Progenitor cell of endocrine pancreas (in vitro differentiated cells): ENCODE measurements at regions not wholly inside any gene's neighbourhood (a gene's known extent, or its start where the extent isn't known, plus 50 kb on each side); places are given as distances from the start of the nearest gene placed in this dataset.

ENCODE experiments used
- DNase-seq: peaks from one replicate; pipeline ENCODE4 v3.0.0; 2021; ENCODE audit warnings: low spot score; ENCODE audit not compliant: unreplicated experiment
- H3K27ac Mint-ChIP-seq: 2 replicates; pipeline ENCODE4 v1.8.0; 2021; ENCODE audit warnings: mild to moderate bottlenecking, moderate library complexity, mixed read lengths
- H3K27me3 Mint-ChIP-seq: 2 replicates; pipeline ENCODE4 v1.8.0; 2021; ENCODE audit warnings: mixed read lengths
- H3K36me3 Mint-ChIP-seq: 2 replicates; pipeline ENCODE4 v1.8.0; 2022; ENCODE audit warnings: mixed read lengths; ENCODE audit not compliant: insufficient read depth
- H3K4me1 Mint-ChIP-seq: 2 replicates; pipeline ENCODE4 v1.8.0; 2021; ENCODE audit warnings: low read depth, mixed read lengths
- H3K4me3 Mint-ChIP-seq: 2 replicates; pipeline ENCODE4 v1.8.0; 2021; ENCODE audit warnings: low read depth, mild to moderate bottlenecking, moderate library complexity, mixed read lengths
- H3K9me3 Mint-ChIP-seq: 2 replicates; pipeline ENCODE4 v1.8.0; 2021; ENCODE audit warnings: low read depth, mixed read lengths
- TF ChIP-seq, protein P1 (sequence below): fragments of 200-600 bp; sonication (generic); IDR thresholded peaks from one replicate; pipeline ENCODE4 v1.5.0; 2021; ENCODE audit warnings: antibody characterized with exemption, mild to moderate bottlenecking; ENCODE audit not compliant: unreplicated experiment

DNA sequence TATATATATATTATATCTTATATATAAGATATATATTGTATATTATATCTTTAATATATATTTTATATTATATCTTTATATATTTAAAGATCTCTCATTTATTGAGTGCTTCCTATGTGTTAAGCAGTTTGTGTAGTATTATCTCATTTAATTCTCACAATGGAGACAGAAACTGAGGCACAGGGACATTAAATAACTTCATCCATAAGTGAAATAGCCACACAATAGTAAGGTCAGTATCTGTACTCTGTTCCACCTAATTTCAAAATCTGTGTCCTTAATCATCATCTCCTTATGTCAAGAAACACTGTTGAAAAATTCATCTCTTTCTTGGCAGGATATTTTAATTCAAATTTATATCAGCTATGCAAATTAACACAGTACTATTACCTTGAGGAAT is 52.8 kb upstream of the CD302 start:
- Mint-ChIP-seq H3K9me3 (no peaks in the 10 kb centered on the region), H3K27ac (no peak overlapping the region), H3K27me3 (no peaks in the 10 kb centered on the region), H3K4me1 (peaks cover 5% of the 10 kb centered on the region), H3K36me3 (no peaks in the 10 kb centered on the region), H3K4me3 (no peak overlapping the region)
- no peak for DNase-seq
- TF ChIP-seq, protein P1, sequence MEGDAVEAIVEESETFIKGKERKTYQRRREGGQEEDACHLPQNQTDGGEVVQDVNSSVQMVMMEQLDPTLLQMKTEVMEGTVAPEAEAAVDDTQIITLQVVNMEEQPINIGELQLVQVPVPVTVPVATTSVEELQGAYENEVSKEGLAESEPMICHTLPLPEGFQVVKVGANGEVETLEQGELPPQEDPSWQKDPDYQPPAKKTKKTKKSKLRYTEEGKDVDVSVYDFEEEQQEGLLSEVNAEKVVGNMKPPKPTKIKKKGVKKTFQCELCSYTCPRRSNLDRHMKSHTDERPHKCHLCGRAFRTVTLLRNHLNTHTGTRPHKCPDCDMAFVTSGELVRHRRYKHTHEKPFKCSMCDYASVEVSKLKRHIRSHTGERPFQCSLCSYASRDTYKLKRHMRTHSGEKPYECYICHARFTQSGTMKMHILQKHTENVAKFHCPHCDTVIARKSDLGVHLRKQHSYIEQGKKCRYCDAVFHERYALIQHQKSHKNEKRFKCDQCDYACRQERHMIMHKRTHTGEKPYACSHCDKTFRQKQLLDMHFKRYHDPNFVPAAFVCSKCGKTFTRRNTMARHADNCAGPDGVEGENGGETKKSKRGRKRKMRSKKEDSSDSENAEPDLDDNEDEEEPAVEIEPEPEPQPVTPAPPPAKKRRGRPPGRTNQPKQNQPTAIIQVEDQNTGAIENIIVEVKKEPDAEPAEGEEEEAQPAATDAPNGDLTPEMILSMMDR: no peak

DNA sequence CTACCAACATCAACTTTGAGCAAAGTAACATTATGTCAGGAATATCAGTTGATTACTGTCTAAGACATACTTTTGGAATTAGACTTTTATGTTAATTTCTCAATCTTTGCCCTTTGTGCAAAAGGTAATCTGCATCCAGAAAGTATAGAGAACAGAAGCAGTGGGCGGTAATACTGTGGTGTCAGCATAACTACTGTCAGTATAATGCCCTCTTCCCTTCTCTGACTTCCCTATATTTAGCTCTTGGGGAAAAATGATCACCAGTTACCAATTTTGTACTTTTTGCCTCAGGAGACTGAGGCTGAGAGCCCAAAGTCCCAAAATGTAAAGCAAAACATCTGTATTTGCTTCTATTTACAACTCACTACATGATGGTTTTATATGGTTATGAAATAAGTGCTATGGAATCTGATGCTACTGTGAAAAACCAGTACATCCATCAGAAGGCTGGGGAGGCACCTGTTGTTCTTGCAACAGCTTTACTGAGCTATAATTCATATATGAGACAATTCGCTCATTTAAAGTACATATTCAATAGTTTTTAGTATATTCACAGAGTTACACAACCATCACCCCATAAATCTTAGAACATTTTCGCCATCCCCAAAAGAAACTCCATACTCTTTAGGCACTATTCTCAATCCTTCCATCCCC is 51.3 kb upstream of the CD302 start:
- Mint-ChIP-seq H3K9me3 (no peaks in the 10 kb centered on the region), H3K36me3 (no peaks in the 10 kb centered on the region)

More for the DNA sequence above, 51.3 kb upstream of the CD302 start:
- peaks cover 1% of the 10 kb centered on the region for H3K4me1 Mint-ChIP-seq
- no peak for DNase-seq
- no peak overlapping the region for H3K27ac Mint-ChIP-seq
- H3K4me3 Mint-ChIP-seq: no peak overlapping the region
- TF ChIP-seq, protein P1: no peak
- H3K27me3 Mint-ChIP-seq: no peaks in the 10 kb centered on the region
